GM18870 (cell line): ENCODE measurements at regions not wholly inside any gene's neighbourhood (a gene's known extent, or its start where the extent isn't known, plus 50 kb on each side); places are given as distances from the start of the nearest gene placed in this dataset.

ENCODE experiments used
- ATAC-seq: cut with Tn5 transposase; IDR thresholded peaks from one replicate; pipeline ENCODE4 v1.9.1; 2021; ENCODE audit warnings: moderate library complexity; ENCODE audit not compliant: unreplicated experiment

GRCh38 chr9:10674586-10674985 is 61.8 kb upstream of the PTPRD start:
- ATAC-seq = no peak

- no peak for ATAC-seq
Observed at GRCh38 chr9:10678010-10678409, 65.2 kb upstream of the PTPRD start.

GRCh38 chr9:10678790-10679189 is 66.0 kb upstream of the PTPRD start:
- no peak for ATAC-seq

GRCh38 chr9:10686943-10687342 is 74.1 kb upstream of the PTPRD start:
- no peak for ATAC-seq

- no peak for ATAC-seq
Observed at GRCh38 chr9:10690546-10690945, 77.7 kb upstream of the PTPRD start.

- ATAC-seq = no peak
Observed at GRCh38 chr9:10697044-10697443, 84.2 kb upstream of the PTPRD start.

- ATAC-seq = no peak
Observed at GRCh38 chr9:10700291-10700690, 87.5 kb upstream of the PTPRD start.

GRCh38 chr9:10700915-10701314 is 88.1 kb upstream of the PTPRD start:
- no peak for ATAC-seq

GRCh38 chr9:10701906-10702305 is 89.1 kb upstream of the PTPRD start:
- ATAC-seq = no peak

GRCh38 chr9:10703139-10703538 is 90.3 kb upstream of the PTPRD start:
- ATAC-seq = no peak

- ATAC-seq = no peak
Observed at GRCh38 chr9:10704720-10705119, 91.9 kb upstream of the PTPRD start.

- no peak for ATAC-seq
Observed at GRCh38 chr9:10705383-10705782, 92.6 kb upstream of the PTPRD start.

- no peak for ATAC-seq
Observed at GRCh38 chr9:10706788-10707187, 94.0 kb upstream of the PTPRD start.

GRCh38 chr9:10721301-10721700 is 108.5 kb upstream of the PTPRD start:
- no peak for ATAC-seq

- ATAC-seq = no peak
Observed at GRCh38 chr9:10729213-10729612, 116.4 kb upstream of the PTPRD start.

- no peak for ATAC-seq
Observed at GRCh38 chr9:10744669-10745068, 131.9 kb upstream of the PTPRD start.

GRCh38 chr9:10753474-10753873 is 140.7 kb upstream of the PTPRD start:
- ATAC-seq = no peak

GRCh38 chr9:10764481-10764880 is 151.7 kb upstream of the PTPRD start:
- ATAC-seq = no peak

GRCh38 chr9:10773136-10773535 is 160.3 kb upstream of the PTPRD start:
- no peak for ATAC-seq

GRCh38 chr9:10774051-10774450 is 161.2 kb upstream of the PTPRD start:
- ATAC-seq = no peak

GRCh38 chr9:10785255-10785654 is 172.5 kb upstream of the PTPRD start:
- no peak for ATAC-seq

GRCh38 chr9:10793306-10793705 is 180.5 kb upstream of the PTPRD start:
- no peak for ATAC-seq

GRCh38 chr9:10804486-10804885 is 191.7 kb upstream of the PTPRD start:
- no peak for ATAC-seq

- no peak for ATAC-seq
Observed at GRCh38 chr9:10806868-10807267, 194.1 kb upstream of the PTPRD start.
